ENCODE measurements at regions not wholly inside any gene's neighbourhood (a gene's known extent, or its start where the extent isn't known, plus 50 kb on each side); places are given as distances from the start of the nearest gene placed in this dataset.
A peak's percentile ranks its signal among the peaks of the same experiment; 100 is the strongest.

- DNase-seq, result no peak
These were observed 111.4 kb upstream of the TTC29 start for GRCh38 chr4:147056940-147057610.

DNA sequence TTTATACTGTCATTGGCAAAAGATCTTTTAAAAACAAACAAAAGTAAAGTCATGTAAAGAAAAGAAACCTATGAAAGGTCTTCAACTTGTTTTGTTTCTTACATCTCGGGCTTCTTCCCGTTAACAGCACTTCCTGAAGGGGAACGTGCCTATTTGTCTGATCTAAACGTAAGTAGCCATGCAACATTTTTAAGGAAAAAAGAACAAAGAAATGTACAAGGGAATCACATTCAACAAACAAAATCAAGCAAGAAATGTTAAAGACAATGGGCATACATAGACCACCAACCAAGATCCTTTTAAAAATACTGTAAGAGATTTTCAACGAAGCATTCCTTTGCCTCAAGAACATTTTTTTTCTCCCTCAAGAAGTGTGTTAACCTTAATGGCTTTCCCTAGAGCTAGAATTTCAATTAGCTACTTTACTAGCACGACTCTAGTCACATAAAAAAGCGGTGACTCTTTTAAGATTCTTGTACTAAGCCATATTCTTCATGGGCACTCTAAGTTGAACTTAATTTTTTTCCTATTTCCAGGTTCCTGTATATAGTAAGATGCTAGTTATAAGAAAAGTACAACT, 112.0 kb upstream of the TTC29 start:
- no peak for DNase-seq

DNA sequence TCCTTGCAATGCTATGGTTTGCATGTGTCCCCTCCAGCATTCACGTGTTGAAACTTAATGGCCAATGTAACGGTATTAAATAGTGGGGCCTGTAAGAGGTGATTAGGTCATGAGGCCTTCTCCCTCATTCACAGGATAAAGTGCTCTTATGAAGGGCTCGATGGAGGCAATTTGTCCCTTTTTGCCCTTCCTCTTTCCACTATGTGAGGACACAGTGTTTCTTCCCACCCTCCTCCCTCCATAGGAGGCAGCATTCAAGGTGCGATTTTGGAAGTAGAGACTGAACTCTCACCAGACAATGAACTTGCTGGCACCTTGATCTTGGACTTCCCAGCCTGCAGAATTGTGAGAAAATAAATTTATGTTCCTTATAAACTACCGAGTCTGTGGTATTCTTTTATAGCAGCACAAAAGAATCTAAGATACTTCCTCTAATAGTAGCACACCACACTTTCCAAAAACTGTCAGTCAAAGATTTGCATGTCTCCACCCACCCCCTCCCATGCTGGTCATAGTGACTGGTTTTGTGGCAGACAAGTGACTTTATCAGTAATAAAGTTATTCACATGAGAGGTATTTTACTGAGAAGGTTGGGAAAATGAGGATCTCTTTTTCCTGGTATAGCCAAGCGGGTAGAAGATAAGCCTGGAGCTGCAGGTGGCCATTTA, 113.5 kb upstream of the TTC29 start:
- no peak for DNase-seq

DNA sequence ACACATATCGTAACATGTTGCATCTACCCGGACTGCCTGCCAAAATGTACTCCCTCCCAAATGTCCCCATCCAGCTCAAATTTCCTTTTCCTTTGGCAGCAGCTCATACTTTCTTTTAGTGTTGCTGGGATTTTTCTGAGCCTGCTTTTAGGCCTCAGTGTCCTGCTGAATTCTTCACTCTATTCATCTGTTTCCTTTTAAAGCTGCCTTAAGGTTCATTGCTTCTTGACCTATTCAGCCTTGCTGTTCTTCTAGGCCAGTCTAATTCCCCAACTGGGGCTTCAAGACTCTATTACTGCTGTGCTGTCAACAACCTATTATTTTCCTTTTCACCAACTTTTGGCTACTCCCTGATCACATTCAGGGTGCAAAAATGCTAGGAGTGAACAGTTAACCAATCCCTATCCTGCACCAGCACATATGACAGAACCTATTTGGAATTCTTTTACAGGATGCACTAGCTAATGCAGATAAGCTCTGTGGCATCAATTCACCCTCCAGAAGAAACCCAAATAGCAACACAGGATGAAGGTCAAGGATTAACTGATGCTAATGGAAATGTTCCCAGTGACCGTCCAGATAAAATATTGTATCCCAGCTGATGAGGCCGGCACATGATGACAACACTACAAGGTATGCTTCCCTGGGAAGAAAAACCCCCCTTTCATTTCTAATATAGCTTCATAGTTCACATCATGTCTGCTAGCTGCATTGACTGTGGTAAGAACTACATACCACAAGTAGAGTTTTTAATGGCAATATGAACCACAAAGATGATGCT, 114.7 kb upstream of the TTC29 start:
- no peak for DNase-seq

DNA sequence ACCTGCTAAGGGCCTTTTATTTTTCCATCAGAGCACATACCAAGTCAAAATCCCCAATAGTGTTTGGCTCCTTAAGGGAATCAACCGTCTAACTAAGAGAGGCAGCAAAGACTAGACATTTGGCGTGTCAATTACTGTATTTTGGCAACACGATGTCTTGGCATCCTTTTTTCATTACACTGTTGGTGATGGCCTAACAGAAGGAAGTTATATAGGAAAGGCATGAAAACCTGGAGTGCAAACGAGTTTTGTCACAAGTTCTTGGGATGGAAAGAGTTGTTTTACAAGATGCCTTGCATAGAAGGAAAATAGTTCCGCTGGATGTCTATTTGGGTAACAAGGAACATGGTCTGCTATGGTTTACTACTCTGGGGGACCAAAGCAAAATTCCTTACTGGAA, 119.2 kb upstream of the TTC29 start:
- DNase-seq, result no peak

DNA sequence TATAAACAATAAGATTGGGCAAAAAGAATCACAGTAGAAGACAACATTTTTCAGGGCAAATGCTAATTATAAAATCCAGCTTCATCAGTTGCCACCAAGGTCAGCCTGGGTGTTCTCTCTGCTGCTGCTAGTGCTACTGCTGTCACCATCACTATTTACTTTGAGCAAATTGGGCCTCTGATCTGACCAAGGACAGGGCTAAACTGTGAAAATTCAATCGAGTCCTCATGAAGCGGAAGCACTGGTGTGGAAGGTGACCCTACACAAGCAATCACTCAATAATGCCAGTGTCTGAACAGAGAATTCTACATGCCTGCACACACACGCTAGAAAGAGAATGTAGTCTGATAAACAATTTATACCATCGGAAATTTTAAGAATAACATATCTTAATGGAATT, 122.9 kb upstream of the TTC29 start:
- DNase-seq, result no peak

DNA sequence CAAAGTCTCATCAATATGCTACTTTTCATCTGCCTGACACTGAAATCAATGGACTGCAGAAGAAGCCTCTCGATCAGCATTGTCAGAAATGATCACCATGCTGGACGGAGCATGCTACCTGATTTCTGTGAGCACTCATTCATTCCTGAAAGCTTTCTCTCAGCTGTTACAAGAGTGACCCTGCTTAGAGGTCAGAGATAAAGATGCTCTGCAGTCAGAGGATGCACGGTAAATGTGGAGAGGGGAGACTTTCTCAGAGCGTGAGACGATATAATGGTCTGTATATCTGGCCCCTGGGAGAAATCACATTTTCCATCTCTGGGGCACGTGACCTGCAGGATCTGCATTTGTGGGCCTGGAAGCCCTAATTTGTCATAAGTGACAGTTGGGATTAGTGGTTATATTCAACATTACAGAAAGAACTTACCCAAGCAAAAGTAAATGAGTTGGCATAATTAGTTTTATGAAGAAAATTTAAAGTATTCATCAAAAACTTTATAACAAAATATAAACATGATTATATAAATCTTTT, 125.6 kb upstream of the TTC29 start:
- DNase-seq, result no peak

DNA sequence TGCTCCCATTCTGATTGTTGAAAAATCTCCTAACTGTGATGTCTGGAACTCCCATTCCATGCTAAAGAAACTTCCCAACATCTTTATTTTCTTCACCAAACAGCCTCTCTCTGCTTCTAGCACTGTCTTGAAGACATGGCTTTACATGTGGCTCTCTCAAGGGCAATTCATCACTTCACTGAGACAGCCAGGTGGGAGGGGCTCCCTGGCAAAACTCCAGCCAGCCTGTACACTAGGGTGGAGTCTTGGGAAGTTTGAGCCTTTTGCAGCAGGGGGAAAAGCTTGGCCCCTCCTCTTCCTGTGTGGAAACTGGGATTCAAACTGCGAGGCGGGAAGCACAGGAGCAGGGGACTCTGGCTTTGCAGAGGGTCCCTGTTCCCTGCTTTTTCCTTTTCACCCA, 130.5 kb upstream of the TTC29 start:
- DNase-seq, result no peak

DNA sequence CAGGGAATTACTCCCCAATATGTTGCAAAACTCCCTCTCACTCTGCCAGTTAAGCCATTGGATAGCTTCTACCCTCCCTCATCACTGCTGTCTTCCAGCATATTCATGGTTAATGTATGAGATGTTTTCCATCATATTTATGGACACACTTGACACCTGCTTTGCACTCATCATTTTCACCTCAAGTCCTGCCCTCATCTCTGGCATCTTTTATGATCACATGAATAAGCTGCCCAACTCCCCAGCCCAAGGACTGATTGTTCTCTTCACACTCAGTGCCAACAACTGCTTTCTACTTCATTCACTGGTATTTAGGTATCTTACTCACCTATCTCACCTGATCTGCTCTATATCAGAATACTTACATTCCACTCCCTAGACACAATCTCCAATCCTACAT, 131.1 kb upstream of the TTC29 start:
- no peak for DNase-seq

DNA sequence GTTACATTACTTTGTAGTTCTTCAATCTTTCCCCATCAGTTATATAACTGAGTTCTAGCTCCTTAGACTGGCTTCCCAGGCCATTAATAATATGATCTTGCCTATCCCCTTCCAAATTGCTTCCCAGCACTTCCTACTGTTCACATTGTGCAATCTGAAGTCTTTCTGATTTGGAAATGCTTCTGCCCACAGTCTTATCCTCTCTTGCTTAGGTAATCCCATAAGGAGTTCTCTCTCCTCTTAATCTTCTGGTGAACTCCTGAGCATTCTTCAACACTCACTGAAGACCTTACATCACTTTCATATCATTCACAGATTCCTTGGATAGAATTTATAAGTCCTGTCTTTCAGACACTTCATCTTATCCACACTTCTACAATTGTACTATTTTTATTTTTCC, 132.7 kb upstream of the TTC29 start:
- no peak for DNase-seq

DNA sequence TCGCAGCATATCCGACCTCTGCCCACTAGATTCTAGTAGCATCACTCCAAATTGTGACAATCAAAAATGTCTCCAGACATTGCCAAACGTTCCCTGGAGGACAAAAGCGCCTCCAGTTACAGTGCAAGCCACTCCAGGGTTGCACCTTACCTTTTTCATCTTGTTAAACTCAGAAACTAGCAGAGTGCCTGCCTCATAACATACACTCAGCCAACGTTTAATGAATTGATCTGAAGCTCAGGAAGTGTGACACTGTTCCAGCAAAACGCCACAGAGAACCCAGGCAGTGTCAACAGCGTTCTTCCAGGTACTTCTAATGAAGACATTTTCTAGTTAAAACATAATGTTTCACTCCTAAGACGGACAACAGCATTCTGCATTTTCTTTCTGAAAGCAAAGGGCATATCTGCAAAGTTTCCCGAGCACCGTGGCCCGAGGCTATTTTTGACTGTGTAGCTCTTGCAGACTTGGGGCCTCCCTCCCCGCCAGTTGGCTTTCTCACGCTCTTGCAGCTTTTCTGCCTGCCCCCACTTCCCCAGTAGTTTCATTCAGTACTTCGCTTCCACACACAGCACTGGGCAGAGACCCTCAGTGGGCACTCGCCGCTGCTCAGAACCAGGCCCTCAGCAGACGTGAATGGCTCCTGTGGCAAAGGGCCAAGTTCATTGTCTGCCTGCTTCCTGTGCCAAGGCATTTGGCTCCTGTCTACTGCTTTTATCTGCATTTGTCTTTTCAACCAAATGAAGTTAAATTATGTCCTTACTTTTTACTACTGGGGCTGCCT, 133.4 kb upstream of the TTC29 start:
- peak; percentile 28 for DNase-seq

- DNase-seq, result no peak
These were observed 139.2 kb upstream of the TTC29 start for GRCh38 chr4:147084861-147085260.

GRCh38 chr4:147085781-147086180, 140.1 kb upstream of the TTC29 start:
- DNase-seq, result no peak

GRCh38 chr4:147088146-147088545, 142.5 kb upstream of the TTC29 start:
- no peak for DNase-seq

DNA sequence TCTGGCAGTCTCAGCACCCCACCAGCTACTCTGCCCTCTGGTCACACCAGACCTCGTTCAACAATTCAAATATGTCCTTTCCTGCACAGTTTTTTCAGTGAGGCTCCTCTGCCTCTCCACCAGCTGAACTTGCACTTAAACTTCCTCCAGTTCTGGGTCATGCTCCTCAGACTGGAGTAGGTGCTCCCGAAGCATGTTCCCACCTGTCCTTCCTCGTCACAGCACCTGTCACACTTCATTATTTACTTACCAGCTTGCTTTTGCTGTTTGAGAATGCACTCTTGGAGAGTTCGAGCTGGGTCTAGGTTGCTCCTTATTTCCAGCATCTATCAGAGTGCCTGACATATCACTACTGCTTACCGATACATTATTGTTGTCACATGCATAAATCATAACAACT, 144.8 kb upstream of the TTC29 start:
- no peak for DNase-seq

GRCh38 chr4:147093206-147093605, 147.5 kb upstream of the TTC29 start:
- no peak for DNase-seq

GRCh38 chr4:147094238-147094637, 148.6 kb upstream of the TTC29 start:
- no peak for DNase-seq

DNA sequence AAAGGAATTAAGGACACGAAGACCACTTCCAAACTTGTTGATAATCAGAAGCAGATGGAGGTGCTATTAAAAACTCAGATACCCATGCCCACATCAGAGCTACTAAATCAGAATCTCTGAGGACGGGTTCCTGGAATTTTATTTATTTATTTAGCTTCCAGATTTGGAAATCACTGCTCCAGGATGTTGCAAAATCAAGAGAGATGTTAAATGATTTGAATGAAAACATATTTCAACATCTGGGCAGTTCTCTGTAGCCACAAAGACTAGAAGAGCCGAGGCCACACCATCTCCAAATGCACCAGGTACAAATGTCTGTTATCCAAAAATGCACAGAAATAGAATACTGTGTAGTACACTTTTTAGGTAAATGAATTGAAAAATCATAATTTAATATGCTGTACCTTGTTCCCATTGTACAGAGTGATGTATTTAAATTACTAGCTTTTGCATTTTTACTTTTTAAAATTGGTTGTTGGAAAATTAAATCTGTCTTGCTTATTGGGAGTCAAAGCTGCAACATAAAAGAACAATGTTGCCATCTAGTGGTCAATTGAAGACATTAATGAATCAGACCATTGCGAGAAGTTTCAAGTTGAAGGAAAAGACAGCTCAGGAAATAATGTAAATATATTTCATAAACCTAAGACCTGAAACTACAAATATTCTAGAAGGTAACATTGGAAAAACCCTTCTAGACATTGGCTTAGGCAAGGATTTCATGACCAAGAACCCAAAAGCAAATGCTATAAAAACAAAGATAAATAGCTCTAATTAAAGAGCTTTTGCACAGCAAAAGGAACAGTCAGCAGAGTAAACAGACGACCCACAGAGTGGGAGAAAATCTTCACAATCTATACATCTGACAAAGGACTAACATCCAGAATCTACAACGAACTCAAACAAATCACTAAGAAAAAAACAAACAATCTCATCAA, 151.3 kb upstream of the TTC29 start:
- no peak for DNase-seq

GRCh38 chr4:147101678-147102077, 156.0 kb upstream of the TTC29 start:
- DNase-seq, result no peak

- DNase-seq, result no peak
These were observed 156.9 kb upstream of the TTC29 start for GRCh38 chr4:147102596-147102995.

- no peak for DNase-seq
These were observed 157.8 kb upstream of the TTC29 start for GRCh38 chr4:147103403-147103946.
